GM19372 (cell line): ENCODE measurements at regions not wholly inside any gene's neighbourhood (a gene's known extent, or its start where the extent isn't known, plus 50 kb on each side); places are given as distances from the start of the nearest gene placed in this dataset.
"Not testable (repeated sequence)": the region's sequence is repeated elsewhere in the genome, so short reads cannot be mapped to it uniquely, and the experiment has no call there.

Experiments
- ATAC-seq: cut with Tn5 transposase; IDR thresholded peaks from one replicate; pipeline ENCODE4 v1.9.1; 2021; ENCODE audit warnings: mild to moderate bottlenecking, low read depth, moderate library complexity; ENCODE audit not compliant: unreplicated experiment

GRCh38 chr15:21774760-21775159 lies 102.8 kb downstream of the POTEB start:
- ATAC-seq: not testable (repeated sequence)

GRCh38 chr15:21766524-21766923 lies 111.0 kb downstream of the POTEB start:
- ATAC-seq: not testable (repeated sequence)

- not testable (repeated sequence) for ATAC-seq
These were observed 113.8 kb downstream of the POTEB start for GRCh38 chr15:21763756-21764155.

- not testable (repeated sequence) for ATAC-seq
These were observed 117.1 kb downstream of the POTEB start for GRCh38 chr15:21760250-21761023.

GRCh38 chr15:21759401-21760165 lies 118.0 kb downstream of the POTEB start:
- not testable (repeated sequence) for ATAC-seq

- ATAC-seq: not testable (repeated sequence)
These were observed 123.7 kb downstream of the POTEB start for GRCh38 chr15:21753838-21754237.

GRCh38 chr15:21752124-21752957 lies 125.2 kb downstream of the POTEB start:
- not testable (repeated sequence) for ATAC-seq

GRCh38 chr15:21749173-21749572 lies 128.4 kb downstream of the POTEB start:
- not testable (repeated sequence) for ATAC-seq

GRCh38 chr15:21744245-21744915 lies 133.2 kb downstream of the POTEB start:
- not testable (repeated sequence) for ATAC-seq

GRCh38 chr15:21742067-21742466 lies 135.5 kb downstream of the POTEB start:
- not testable (repeated sequence) for ATAC-seq

- not testable (repeated sequence) for ATAC-seq
These were observed 139.5 kb downstream of the POTEB start for GRCh38 chr15:21738003-21738402.

- not testable (repeated sequence) for ATAC-seq
These were observed 141.1 kb downstream of the POTEB start for GRCh38 chr15:21736443-21736842.

GRCh38 chr15:21735837-21736236 lies 141.7 kb downstream of the POTEB start:
- ATAC-seq: not testable (repeated sequence)

- ATAC-seq: not testable (repeated sequence)
These were observed 142.2 kb downstream of the POTEB start for GRCh38 chr15:21735368-21735767.

GRCh38 chr15:21731496-21731895 lies 146.0 kb downstream of the POTEB start:
- ATAC-seq: peak; percentile 50

GRCh38 chr15:21730427-21731405 lies 146.8 kb downstream of the POTEB start:
- ATAC-seq: peak; percentile 57

GRCh38 chr15:21724988-21725387 lies 152.5 kb downstream of the POTEB start:
- ATAC-seq: not testable (repeated sequence)

GRCh38 chr15:21721115-21721514 lies 156.4 kb downstream of the POTEB start:
- ATAC-seq: not testable (repeated sequence)

GRCh38 chr15:21718779-21719178 lies 158.8 kb downstream of the POTEB start:
- peak; percentile 75 for ATAC-seq
